ENCODE measurements at regions not wholly inside any gene's neighbourhood (a gene's known extent, or its start where the extent isn't known, plus 50 kb on each side); places are given as distances from the start of the nearest gene placed in this dataset.

GRCh38 chr7:86479144-86479543 lies 164.6 kb upstream of the GRM3 start:
- no peak for DNase-seq (ENCODE audit: extremely low read depth, low read depth)
- TF ChIP-seq CTCF (IDR thresholded peaks at IDR 0.05; ENCODE audit: low read depth, low read length), result no peak

- no peak for TF ChIP-seq CTCF (IDR thresholded peaks at IDR 0.05; ENCODE audit: low read depth, low read length)
- no peak for DNase-seq (ENCODE audit: extremely low read depth, low read depth)
These were observed 166.3 kb upstream of the GRM3 start for GRCh38 chr7:86477343-86477935.

- DNase-seq (ENCODE audit: extremely low read depth, low read depth), result no peak
- no peak for TF ChIP-seq CTCF (IDR thresholded peaks at IDR 0.05; ENCODE audit: low read depth, low read length)
These were observed 172.9 kb upstream of the GRM3 start for GRCh38 chr7:86470763-86471162.

- peak; percentile 48 for TF ChIP-seq CTCF (IDR thresholded peaks at IDR 0.05; ENCODE audit: low read depth, low read length)
- peak; percentile 2 for DNase-seq (ENCODE audit: extremely low read depth, low read depth)
These were observed 173.9 kb upstream of the GRM3 start for GRCh38 chr7:86469680-86470295.

- DNase-seq (ENCODE audit: extremely low read depth, low read depth), result no peak
- no peak for TF ChIP-seq CTCF (IDR thresholded peaks at IDR 0.05; ENCODE audit: low read depth, low read length)
These were observed 189.0 kb upstream of the GRM3 start for GRCh38 chr7:86454753-86455152.

- DNase-seq (ENCODE audit: extremely low read depth, low read depth), result no peak
- no peak for TF ChIP-seq CTCF (IDR thresholded peaks at IDR 0.05; ENCODE audit: low read depth, low read length)
These were observed 190.3 kb upstream of the GRM3 start for GRCh38 chr7:86453454-86453853.

- no peak for TF ChIP-seq CTCF (IDR thresholded peaks at IDR 0.05; ENCODE audit: low read depth, low read length)
- no peak for DNase-seq (ENCODE audit: extremely low read depth, low read depth)
These were observed 194.9 kb upstream of the GRM3 start for GRCh38 chr7:86448856-86449255.

Measured in AG09319 (cell line).